NCI-H1048 (cell line): ENCODE measurements at regions not wholly inside any gene's neighbourhood (a gene's known extent, or its start where the extent isn't known, plus 50 kb on each side); places are given as distances from the start of the nearest gene placed in this dataset.
"Not testable (repeated sequence)": the region's sequence is repeated elsewhere in the genome, so short reads cannot be mapped to it uniquely, and the experiment has no call there.

Experiments used
- DNase-seq: peaks from one replicate; lab custom pipeline; 2025; lab: John Stamatoyannopoulos, UW

DNA sequence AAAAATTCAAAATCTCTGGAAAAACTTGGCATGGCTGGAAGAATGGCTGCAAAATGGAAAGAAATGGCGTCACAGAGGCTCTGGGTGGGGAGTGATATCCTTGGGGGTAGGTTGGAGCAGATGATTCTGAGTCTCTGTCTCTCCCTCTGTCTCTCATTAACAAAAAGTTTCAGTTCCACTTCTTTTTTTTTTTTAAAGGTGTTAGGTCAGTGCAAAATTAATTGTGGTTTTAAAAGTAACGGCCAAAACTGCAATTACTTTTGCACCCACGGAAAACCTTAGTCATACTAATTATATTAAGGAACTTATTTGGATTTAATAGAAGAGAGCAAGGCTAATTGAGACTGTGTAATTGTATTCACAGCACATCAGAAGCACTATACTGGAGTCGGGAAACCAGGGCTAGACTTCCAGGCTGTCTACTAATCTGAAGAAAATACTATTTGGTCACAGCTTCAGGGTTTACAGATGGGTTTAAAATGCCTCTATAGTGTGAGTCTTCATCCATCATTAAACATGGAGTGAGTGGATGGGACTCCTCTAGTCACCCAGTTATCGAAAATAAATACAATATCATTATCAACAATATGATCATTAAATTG, 289.1 kb upstream of the PLD5 start:
- no peak for DNase-seq

DNA sequence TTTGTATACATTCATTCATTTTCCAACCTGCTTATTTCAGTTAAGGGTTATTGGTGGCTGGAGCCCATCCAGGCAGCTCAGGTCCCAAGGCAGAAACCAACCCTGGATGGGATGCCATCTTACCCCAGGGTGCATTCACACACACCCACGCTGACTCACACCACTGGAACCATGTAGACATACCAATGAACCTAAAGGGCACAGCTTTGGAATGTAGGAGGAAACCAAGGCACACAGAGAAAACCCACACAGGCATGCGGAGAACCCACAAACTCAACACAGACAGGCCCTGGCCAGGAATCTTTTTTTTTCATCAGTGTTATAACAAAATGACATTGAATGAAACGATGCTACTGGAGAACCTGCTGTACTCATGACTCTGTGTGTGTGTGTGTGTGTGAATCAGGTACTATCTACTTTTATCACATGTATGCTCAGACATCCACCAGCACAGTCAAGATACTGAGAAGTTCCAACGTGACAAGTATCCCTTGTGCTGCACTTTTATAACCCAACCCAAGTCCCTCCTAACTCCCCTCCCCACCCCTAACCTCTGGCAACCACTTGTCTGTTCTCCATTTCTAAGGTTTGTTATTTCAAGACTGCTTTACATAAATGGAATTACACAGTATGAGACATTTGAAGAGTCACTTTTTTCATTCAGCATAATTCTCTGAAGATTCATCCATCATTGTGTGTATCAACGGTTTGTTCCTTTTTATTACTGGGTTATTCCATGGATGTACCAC, 286.8 kb upstream of the PLD5 start:
- DNase-seq, result no peak

DNA sequence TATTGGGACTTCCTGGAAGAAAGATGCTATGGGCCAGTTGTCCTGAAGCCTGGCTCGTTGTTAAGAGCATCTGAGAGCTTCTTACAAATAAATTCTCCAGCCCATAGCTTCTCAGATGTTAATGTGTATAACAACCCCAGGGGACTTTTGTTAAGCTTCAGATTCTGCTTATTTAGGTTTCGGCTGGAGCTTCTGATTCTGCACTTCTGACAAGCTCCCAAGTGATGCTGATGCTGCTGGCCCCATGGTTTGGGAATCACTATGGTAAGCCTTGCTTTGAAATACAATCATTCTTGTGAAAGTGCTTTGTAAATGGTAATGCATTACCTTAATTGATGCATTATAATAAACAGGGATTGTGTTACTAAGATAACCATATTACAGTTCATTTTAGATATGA, 281.8 kb upstream of the PLD5 start:
- DNase-seq, result no peak

DNA sequence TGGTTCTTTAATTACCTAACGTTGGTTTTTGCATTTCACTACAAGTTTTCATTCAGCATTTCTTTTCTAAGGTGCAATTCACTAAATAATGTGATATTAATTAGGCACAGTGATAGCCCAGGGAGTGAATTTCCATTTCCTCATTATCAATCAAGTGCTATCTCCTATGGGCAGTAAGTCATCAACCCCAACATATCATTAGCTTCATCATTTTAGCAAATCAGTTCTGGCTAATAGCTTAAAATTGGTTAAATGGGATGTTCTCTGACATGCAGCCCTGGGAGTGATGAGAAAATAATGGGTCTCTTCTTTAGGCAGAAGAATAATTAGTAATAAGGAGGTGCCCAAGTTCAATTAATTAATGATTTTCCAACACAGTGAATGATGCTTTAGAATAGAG, 280.9 kb upstream of the PLD5 start:
- DNase-seq, result not testable (repeated sequence)

DNA sequence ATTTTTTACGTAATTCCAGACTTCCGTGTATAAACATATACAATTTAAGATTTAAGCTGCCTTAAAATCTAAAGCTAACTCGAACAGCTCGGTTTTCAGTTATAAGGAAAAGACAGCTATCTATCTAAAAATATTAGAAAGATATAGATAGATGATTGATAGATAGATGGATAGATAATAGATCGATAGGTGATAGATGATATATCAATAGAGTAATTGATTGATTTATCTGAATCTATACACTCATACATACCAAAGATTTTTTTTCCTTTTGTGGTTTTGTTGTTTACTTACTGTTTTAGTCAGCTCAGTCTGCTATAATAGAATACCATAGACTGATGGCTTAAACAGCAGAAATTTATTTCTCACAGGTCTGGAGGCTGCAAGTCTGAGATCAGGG, 278.5 kb upstream of the PLD5 start:
- no peak for DNase-seq

DNA sequence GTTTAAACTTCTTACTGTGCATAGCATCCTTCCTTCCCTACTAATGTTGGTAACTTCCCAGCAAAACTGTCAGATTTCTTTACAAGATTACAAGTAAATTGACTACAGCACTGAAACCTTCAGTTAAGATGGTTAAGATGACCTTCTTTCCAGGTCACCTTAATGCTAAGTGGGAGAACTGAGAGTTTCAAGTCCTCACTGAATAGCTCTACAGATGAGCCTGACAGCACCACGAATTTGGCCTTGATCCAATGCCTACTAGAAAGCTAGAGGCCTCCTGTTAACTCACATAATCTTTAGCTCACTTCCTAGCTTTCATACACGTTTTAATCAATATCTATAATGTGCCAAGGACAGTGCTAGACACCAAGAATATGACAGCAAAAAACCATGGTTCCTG, 276.0 kb upstream of the PLD5 start:
- DNase-seq, result no peak

DNA sequence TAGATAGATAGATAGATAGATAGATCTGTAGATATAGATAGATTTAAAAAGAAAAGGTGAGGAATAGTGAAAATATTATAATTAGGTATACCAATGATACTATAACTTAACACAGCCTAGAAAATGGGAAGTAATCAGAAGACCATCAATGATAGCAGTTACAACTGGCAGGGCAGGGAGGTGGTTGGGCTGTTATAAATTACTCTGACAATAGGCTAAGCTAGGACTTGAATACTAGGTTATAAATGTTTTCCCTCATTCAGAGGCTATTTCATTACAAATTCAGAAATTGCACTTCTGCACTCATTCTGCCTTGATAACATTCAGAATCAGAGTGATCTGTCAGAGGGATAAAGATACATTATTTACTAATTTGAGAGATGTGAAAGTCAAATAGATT, 273.4 kb upstream of the PLD5 start:
- no peak for DNase-seq

DNA sequence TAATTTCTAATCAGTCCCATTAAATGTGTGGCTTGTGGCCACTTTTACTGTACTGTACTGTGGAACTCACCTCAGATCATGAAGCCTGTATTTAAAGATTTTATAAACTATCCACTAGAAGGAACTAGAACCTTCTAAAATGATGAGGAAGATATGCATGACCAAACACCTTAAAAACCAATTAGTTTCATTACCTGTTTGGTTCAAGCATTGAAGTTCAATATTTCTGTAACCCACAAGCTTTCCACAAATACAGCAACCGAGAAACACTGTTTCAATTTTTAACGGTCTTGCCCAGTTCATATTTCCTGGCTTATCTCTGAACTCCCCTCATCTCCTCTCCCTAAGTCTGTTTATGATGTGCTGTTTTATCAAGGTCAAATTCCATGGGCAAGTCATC, 264.3 kb upstream of the PLD5 start:
- no peak for DNase-seq

DNA sequence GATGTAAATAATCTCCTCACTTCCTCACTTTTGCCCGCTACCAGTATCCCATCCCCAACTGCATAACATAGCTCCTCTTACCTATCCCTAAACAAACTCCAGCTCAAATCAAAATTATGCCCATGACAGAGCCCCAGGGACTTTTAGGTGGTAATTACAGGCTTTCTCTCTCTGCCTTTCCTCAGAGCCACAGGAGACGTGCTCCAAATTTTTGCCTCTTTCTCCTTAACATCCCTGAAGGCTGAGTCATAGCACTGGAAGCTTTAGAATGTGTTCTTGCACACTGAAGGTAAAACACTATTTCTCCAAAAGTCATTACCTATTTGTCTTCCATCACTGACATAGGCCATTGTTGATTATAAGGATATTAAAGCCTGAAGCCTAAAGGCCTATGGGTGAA, 263.5 kb upstream of the PLD5 start:
- DNase-seq, result no peak

DNA sequence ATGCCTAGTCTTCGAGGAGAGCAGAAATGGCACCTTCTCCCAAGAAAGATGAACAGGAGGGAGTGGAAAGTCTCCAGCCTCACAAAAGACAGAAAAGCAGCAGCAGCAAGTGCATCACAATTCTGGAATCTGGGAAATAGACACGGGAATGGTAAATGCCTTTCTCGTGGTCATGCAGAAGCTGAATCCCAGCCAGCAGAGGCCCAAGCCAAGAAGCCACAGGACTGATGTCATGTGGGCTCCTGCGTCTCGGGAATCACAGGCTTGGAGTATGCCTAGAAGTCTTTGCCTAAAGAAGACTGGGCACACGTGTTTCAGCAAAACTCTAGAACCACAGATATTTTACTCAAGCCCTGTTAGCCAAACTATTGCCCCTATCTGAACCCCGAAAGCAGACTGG, 260.3 kb upstream of the PLD5 start:
- no peak for DNase-seq

DNA sequence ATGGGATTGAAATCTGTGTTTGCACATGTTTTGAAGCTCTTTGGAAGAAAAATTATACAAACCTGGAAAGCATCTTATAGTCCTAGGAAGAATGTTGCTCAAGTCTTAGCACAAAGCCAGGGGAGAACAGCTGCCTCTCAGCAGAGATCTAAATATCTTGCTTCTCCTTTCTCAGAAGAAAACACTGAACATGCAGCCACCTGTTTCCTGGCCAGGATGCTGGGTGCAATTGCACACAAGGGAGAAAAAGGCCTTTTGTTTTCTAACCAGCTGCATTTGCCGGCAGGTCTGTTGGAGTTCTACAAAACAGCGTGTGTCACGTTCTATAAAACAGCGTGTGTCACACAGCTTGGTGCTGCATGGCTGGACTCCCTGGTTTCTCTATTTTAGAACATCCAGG, 259.6 kb upstream of the PLD5 start:
- DNase-seq, result no peak

DNA sequence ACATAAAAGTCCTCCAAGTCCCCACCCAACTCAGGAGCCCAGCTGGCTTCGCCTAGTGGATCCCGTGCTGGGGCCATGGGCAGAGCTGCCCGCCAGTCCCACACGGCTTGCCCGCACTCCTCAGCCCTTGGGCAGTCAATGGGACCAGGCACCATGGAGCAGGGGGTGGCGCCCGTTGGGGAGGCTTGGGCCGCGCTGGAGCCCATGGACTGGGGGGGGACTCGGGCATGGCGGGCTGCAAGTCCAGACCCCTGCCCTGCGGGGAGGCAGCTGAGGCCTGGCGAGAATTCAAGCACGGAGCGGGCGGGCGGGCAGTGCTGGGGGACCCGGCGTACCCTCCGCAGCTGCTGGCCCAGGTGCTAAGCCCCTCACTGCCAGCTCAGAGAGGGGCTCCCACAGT, 249.8 kb upstream of the PLD5 start:
- no peak for DNase-seq

DNA sequence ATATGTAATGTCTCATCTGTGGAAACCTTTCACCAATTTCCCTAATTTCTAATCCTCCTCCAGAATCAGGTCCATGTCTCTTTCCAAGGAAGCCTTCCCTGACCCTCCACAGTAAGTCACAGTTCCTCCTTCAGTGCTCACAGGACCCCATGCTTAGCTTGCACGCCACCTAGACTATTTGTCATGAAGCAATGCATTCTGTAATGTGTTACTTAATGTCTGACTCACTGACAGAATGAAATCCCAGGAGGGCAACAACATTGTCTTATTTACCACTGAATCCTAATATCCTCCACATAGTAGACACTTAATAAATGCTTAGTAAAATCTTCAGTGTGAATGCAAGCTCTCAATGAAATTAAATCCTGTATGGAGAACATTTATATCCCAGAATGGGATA, 245.9 kb upstream of the PLD5 start:
- no peak for DNase-seq

DNA sequence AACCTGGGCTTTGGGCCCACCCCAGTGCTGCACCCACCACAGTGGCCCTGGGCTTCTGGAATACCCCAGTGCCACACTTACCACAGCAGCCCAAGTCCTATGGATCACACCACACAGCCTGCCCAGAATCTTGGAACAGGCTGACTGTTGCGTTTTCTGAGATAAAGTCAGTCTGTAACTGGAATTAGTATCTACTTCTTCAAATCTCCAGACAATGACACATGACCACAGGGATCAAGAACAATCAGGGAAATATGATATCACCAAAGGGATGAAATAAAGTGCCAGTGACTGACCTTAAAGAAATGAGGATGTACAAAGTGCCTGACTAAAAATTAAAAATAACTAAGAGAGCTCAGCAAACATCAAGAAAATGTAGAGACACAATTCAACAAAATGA, 239.7 kb upstream of the PLD5 start:
- DNase-seq, result no peak

DNA sequence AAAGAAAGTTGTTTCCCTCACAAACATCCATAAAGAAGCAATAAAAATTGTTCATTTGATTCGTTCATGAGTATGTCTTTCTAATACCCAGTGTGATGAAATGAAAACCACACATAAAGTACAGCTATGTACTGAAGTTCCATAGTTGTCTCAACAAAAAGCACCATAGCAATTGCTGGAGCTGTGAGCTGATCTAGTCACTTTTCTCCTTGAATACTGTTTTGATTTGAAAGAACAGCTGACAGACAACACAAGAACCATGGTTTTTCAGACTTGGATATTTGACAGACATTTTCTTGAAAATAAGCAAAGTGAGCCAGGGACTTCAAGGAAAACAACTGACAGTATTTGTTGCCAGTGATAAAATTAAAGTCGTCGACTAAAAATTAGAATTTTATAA, 237.1 kb upstream of the PLD5 start:
- DNase-seq, result no peak

DNA sequence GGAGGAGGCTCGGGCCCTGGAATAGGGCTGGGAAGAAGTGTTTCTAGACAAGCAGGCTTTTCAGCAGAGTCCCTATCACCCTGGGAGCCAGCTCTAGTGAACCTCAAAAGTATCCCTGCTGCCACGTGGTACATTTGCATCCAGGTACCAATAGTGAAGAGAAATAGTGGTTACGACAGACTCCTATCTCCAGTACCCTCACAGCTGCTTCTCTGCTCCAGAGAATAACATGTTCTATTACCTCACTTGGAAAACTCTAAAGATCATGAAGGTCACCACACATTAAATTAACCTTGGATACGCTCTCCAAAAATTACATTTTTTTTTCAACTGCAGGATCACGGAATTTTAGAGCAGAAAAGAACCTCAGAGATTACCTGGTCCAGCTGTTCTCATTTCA, 230.4 kb upstream of the PLD5 start:
- no peak for DNase-seq

DNA sequence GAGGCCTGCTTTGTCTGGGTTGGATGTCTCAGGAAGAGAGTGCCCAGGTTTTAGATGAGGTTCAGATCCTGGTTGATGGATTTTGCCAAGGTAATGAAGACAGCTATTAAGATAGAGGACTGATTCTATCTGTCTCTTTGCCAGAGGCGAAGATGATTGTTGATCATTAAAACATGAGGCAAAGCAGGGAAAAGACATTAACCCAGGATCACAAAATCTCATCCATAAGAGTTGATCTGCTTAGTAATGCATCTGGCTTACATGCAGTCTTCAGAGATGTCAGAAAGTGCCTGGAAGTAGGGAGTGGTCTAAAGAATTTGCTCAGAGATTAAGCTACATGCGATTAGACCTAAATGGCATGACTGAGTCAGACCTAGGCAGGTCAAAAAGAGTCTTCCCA, 229.6 kb upstream of the PLD5 start:
- no peak for DNase-seq

DNA sequence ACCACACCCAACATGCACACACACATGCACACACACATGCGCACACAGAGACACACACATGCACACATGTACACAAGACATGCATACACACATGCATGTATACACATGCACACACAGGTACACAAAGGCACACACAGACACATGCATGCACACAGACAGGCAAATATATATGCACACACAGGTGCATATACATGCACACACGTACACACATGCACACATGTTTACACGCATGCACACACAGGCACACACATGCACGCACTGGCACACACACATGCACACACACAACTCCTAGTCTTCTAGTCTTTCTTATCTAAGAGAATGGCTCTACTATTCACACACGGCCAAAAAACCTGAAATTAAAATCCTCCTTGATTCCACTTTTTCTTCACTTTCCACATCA, 222.7 kb upstream of the PLD5 start:
- no peak for DNase-seq

DNA sequence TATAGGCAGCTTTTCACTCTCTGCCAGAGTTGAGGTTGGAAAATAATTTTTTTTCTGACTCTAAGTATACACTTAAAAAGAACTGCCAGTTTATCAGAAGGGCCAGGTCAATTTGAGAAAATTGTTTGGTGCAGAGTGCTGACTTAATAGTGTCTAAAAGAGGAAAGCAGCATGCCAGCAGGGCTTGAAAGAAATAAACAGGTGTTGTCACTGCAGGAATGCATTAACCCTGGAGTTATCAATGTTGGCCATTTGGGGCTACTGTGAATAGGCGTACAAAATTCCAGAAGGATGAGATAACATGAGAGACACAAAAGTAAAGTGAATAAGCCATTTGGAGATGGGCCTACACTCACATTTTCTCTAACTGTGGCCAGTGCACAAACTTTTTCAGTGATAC, 220.6 kb upstream of the PLD5 start:
- DNase-seq, result no peak

DNA sequence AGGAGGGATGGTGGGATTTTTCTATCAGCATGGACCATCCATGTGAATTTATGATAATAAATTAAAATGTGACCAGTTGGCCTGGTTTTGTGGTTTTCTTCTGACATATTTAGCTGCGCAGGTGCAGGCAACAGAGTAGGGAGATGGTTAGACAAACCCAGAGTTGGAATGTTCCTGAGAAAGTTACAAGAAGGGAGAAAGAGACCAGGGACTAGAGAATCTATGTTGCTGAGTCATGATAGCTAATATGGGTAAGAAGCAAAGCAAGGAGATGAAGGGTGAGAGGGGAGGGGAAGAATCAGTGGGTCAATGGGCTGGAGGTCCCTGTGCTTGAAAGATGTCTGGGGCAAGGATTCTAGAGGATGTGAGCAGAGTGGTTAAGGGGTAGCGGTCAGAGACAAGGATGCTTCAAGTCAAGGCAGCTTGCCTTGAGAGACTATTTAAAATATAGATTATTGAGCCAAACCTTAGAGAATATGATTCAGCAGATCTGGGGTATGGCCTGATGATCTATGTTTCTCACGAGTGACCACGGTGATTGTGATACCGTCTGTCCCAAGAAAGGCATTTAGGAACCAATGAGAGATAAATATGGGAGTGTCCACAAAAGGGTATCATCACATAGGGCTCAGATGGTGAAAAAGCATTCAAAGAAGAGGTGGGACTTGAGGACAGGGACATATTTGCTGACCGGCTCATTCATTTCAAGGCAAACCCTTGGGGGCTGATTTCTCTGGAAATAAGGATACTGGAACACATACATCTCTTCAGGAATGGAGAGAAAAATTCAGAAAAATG, 219.7 kb upstream of the PLD5 start:
- no peak for DNase-seq

DNA sequence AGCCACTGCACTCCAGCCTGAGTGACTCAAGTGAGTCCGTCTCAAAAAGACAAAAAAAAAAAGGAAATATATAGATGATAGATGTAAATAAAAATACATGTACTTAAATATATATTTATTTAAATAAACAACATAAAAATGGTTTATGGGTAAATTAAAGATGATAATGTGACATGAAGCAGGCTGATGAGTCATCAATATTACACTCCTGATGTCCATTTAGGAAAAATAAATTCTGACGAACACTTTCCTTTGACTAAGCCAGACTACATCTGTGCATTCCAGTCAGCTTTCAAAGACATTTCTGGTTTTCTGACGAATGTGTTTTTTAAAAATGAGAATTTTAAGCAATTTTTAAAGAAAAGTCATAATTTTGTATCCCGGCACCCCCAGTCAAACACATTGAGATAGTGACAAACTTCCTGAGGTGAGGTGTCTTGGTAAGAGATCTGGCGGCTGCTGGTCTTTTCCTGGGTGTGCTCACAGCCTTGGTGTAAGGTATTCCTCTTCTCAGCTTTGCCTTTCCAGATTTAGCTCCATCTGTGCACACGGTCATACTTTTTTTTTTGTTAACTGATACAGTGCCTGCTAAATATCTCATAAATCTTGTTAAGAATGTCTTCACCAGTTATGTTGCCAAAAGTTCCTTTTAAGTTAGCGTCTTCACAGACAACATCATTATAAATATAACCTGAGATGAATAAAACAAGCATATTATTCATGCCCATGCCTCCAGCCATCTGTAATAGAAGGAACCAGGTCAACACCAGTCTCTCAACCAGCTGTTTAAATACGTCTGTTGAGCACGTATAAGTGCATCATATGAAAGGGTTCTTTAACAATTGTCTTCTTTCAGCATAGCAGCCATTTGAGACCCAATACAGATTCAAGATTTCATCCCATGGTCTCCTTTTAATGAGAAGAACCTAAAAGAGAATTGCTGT, 214.5 kb upstream of the PLD5 start:
- no peak for DNase-seq

DNA sequence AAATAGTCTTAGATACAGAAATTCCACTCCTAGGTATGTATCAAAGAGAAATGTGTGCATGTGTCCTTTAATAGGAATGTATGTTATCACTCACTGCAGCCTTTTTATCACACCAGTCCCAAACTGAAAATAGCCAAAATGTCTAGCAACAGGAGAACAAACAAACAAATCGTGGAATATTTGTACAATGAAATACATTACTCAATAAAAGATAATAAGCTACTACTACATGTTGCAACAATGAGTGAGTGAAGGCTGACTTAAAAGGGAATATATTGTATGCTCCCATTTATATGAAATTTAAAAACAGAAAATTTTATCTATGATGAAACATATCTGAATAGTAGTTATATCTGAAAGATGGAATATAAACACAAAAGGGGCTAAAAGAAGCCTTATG, 212.1 kb upstream of the PLD5 start:
- no peak for DNase-seq
